Smooth muscle cell (in vitro differentiated cells): ENCODE measurements at regions not wholly inside any gene's neighbourhood (a gene's known extent, or its start where the extent isn't known, plus 50 kb on each side); places are given as distances from the start of the nearest gene placed in this dataset.

Experiments used
- DNase-seq: peaks from one replicate; lab custom pipeline; 2025; ENCODE audit not compliant: unreplicated experiment; lab: John Stamatoyannopoulos, UW
- H2AFZ ChIP-seq: fragments of 200-600 bp; sonication (generic); 2 replicates; pipeline ENCODE4 v1.6.0; 2016; ENCODE audit warnings: antibody characterized with exemption, low read depth, mild to moderate bottlenecking
- H3F3A ChIP-seq: fragments of 200-600 bp; sonication (generic); 2 replicates; pipeline ENCODE4 v1.6.0; 2017; ENCODE audit warnings: antibody characterized with exemption, low read depth
- H3K27ac ChIP-seq: fragments of 200-600 bp; sonication (generic); 2 replicates; pipeline ENCODE4 v1.5.1; 2016; ENCODE audit warnings: low read depth, mild to moderate bottlenecking
- H3K27me3 ChIP-seq: fragments of 200-600 bp; sonication (generic); 2 replicates; pipeline ENCODE4 v1.6.1; 2016; ENCODE audit warnings: low read depth, mild to moderate bottlenecking
- H3K36me3 ChIP-seq: fragments of 200-600 bp; sonication (generic); 2 replicates; pipeline ENCODE4 v1.5.1; 2016; ENCODE audit warnings: low read depth
- H3K4me1 ChIP-seq: fragments of 200-600 bp; sonication (generic); 2 replicates; pipeline ENCODE4 v1.5.1; 2016; ENCODE audit warnings: low read depth
- H3K4me2 ChIP-seq: fragments of 200-600 bp; sonication (generic); 2 replicates; pipeline ENCODE4 v1.6.0; 2016; ENCODE audit warnings: mild to moderate bottlenecking
- H3K4me3 ChIP-seq: fragments of 200-600 bp; sonication (generic); 2 replicates; pipeline ENCODE4 v1.5.1; 2016; ENCODE audit warnings: mild to moderate bottlenecking
- H3K79me2 ChIP-seq: fragments of 200-600 bp; sonication (generic); 2 replicates; pipeline ENCODE4 v1.6.0; 2016; ENCODE audit warnings: low read depth, mild to moderate bottlenecking
- H3K9ac ChIP-seq: fragments of 200-600 bp; sonication (generic); 2 replicates; pipeline ENCODE4 v1.6.0; 2016; ENCODE audit warnings: low read depth
- H3K9me3 ChIP-seq: fragments of 200-600 bp; sonication (generic); replicated peaks from 2 replicates; pipeline ENCODE4 v1.5.1; 2016; ENCODE audit warnings: low read depth
- H4K20me1 ChIP-seq: fragments of 200-600 bp; sonication (generic); 2 replicates; pipeline ENCODE4 v1.6.0; 2016; ENCODE audit warnings: low read depth
- WGBS: methylation state at CpG from one replicate; pipeline ENCODE4 v1.1.7; 2016; ENCODE audit warnings: low lambda C conversion rate; 5-methylcytosine and 5-hydroxymethylcytosine counted together
- TF ChIP-seq, protein P1 (sequence below): fragments of 200-600 bp; sonication (generic); IDR thresholded peaks from 2 replicates; pipeline ENCODE4 v1.5.1; 2017; ENCODE audit warnings: borderline replicate concordance, mild to moderate bottlenecking, antibody characterized with exemption; ENCODE audit not compliant: insufficient read depth, poor library complexity, severe bottlenecking

DNA sequence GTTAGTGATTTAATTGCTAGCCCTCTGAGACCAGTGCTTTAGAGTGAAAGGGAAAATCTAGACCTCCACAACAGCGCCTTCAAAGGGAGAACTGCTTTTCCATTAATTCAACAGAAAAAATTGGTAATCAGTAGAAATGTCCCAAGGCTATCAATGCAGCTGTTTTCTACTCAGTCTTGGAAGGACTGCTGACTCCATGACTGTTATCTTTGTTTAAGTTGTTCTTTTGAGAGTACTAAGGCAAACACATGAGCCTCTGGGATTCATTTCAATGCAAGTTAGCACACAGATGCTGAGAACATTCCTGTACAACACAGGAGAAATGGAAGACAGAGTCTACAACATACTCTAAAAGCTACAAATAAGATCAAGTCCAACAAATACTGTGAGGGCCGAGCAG lies 301.7 kb upstream of the PTCHD4 start:
- H3K27ac ChIP-seq: no peak overlapping the region
- no peak overlapping the region for H2AFZ ChIP-seq
- no peaks in the 10 kb centered on the region for H3K27me3 ChIP-seq
- H3K36me3 ChIP-seq: no peaks in the 10 kb centered on the region
- H3K4me1 ChIP-seq: no peaks in the 10 kb centered on the region
- H4K20me1 ChIP-seq: no peaks in the 10 kb centered on the region
- WGBS: 91% methylated on average over 2 of the region's 2 CpGs
- no peak overlapping the region for H3K4me2 ChIP-seq
- no peak overlapping the region for H3K9ac ChIP-seq
- H3F3A ChIP-seq: no peaks in the 10 kb centered on the region
- DNase-seq: no peak
- H3K9me3 ChIP-seq: no peaks in the 10 kb centered on the region
- TF ChIP-seq, protein P1, sequence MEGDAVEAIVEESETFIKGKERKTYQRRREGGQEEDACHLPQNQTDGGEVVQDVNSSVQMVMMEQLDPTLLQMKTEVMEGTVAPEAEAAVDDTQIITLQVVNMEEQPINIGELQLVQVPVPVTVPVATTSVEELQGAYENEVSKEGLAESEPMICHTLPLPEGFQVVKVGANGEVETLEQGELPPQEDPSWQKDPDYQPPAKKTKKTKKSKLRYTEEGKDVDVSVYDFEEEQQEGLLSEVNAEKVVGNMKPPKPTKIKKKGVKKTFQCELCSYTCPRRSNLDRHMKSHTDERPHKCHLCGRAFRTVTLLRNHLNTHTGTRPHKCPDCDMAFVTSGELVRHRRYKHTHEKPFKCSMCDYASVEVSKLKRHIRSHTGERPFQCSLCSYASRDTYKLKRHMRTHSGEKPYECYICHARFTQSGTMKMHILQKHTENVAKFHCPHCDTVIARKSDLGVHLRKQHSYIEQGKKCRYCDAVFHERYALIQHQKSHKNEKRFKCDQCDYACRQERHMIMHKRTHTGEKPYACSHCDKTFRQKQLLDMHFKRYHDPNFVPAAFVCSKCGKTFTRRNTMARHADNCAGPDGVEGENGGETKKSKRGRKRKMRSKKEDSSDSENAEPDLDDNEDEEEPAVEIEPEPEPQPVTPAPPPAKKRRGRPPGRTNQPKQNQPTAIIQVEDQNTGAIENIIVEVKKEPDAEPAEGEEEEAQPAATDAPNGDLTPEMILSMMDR: no peak
- no peak overlapping the region for H3K4me3 ChIP-seq
- no peaks in the 10 kb centered on the region for H3K79me2 ChIP-seq

DNA sequence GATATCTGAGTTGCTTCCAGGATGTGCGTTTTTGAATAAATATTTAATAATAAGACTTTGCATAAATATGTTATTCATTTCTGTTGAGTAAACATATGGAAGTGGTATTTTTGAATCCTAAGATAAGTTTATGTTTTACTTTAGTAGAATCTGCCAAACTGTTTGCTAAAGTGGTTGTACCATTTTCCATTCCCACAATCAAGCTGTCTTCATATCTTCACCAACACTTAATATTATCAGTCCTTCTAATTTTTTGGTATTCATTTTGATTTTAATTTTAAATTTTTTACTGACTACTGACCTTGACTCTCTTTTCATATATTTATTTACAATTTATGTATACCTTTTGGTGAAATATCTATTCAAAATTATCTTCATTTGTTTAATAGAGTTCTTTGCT lies 293.9 kb upstream of the PTCHD4 start:
- DNase-seq: no peak
- WGBS: 79% methylated on average over 1 of the region's 1 CpG
- H3K4me3 ChIP-seq: no peak overlapping the region

DNA sequence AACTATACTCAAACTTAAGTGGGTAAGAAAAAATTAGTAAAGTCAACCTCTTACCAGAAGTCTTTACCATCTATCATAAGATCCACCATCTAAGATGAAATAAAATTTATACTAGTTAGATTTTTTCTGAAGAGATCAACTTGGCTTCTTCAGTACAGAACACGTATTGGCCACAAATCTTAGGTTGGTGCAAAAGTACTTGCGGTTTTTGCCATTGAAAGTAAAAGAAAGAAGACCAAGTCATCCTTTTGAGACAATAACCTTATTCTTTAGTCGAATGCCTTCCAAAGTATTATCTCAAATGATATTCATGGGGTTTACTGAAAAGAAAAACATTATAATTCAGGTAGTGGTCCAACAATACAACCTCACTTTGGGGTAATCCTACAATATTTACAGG lies 292.6 kb upstream of the PTCHD4 start:
- no peak overlapping the region for H3K27ac ChIP-seq
- TF ChIP-seq, protein P1: no peak
- H4K20me1 ChIP-seq: no peaks in the 10 kb centered on the region
- no peaks in the 10 kb centered on the region for H3F3A ChIP-seq
- no peaks in the 10 kb centered on the region for H3K36me3 ChIP-seq
- H3K79me2 ChIP-seq: no peaks in the 10 kb centered on the region
- WGBS: 90% methylated on average over 3 of the region's 3 CpGs
- H3K4me1 ChIP-seq: no peaks in the 10 kb centered on the region
- H3K9me3 ChIP-seq: no peaks in the 10 kb centered on the region
- H3K9ac ChIP-seq: no peak overlapping the region
- no peaks in the 10 kb centered on the region for H3K27me3 ChIP-seq
- H3K4me3 ChIP-seq: no peak overlapping the region
- H3K4me2 ChIP-seq: no peak overlapping the region
- no peak for DNase-seq
- no peak overlapping the region for H2AFZ ChIP-seq

More for the DNA sequence above, 293.9 kb upstream of the PTCHD4 start:
- TF ChIP-seq, protein P1: no peak
- H2AFZ ChIP-seq: no peak overlapping the region
- no peaks in the 10 kb centered on the region for H3F3A ChIP-seq
- H3K9ac ChIP-seq: no peak overlapping the region
- no peaks in the 10 kb centered on the region for H3K79me2 ChIP-seq
- no peaks in the 10 kb centered on the region for H3K36me3 ChIP-seq
- no peak overlapping the region for H3K27ac ChIP-seq
- H3K27me3 ChIP-seq: no peaks in the 10 kb centered on the region
- H3K4me1 ChIP-seq: no peaks in the 10 kb centered on the region
- no peak overlapping the region for H3K4me2 ChIP-seq
- H4K20me1 ChIP-seq: no peaks in the 10 kb centered on the region
- no peaks in the 10 kb centered on the region for H3K9me3 ChIP-seq

DNA sequence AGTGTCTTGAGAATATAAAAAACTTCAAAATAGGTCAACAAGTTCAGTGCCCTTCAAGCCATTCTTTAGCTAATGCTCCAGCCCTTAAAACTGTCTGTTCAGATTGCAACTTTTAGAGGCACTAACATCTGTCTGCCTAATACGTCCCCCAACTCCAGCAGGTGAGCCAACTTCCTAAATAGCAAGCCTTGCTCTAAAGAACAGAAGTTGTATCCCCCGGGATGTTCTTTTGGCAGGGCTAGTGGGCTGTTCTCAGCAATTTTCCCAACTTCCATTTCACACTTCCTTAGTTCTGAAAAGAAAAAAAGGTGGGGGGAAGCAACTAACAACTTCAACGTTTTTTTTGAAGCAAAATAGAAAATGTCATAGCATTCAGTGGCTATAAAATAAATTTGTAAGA lies 290.0 kb upstream of the PTCHD4 start:
- no peaks in the 10 kb centered on the region for H3K27me3 ChIP-seq
- H3K4me2 ChIP-seq: no peak overlapping the region
- H3K36me3 ChIP-seq: no peaks in the 10 kb centered on the region
- no peak overlapping the region for H3K9ac ChIP-seq
- H3K27ac ChIP-seq: no peak overlapping the region
- WGBS: 83% methylated on average over 3 of the region's 3 CpGs
- no peaks in the 10 kb centered on the region for H3K9me3 ChIP-seq
- no peak for DNase-seq
- H2AFZ ChIP-seq: no peak overlapping the region
- TF ChIP-seq, protein P1: no peak
- H3K79me2 ChIP-seq: no peaks in the 10 kb centered on the region
- H3K4me1 ChIP-seq: no peaks in the 10 kb centered on the region
- H4K20me1 ChIP-seq: no peaks in the 10 kb centered on the region
- H3K4me3 ChIP-seq: no peak overlapping the region
- no peaks in the 10 kb centered on the region for H3F3A ChIP-seq
